ENCODE measurements at regions not wholly inside any gene's neighbourhood (a gene's known extent, or its start where the extent isn't known, plus 50 kb on each side); places are given as distances from the start of the nearest gene placed in this dataset.

DNA sequence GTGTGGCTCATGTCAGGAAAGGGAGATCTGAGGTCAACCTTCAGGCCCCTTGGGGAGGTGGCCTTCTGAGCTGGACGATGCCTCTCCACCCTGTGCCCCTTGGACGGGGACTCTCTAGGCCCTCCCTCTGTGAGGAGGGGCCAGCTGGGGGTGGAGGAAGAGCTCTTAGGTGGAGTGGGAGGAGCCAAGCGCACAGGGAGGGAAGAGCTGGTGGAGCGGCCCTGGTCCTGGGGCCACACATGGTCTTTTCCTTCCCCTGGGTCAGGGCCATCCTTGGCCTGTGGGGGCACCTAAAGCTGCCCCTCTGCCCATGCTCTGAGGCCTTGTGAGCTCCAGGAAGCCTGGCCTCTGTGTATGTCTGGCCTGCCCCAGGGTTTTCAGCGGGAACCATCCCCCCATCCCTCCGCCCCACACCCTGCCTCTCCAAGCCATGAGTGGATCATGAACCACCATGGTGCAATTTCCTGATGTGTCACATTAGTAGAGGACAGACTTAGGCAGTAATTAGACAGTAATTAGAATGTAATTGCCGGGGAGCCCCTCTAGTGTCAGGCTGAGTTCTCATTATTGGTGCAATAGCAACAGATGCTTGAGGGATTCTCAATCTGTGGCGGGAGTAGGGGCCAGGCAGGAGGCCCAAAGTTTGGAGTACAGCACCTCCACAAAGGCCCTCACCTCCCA, 63.0 kb downstream of the GLI2 start:
- no peaks in the 10 kb centered on the region for H3K27me3 ChIP-seq (ENCODE audit: control insufficient read depth, insufficient read depth, low read length)
- TF ChIP-seq, protein P1, sequence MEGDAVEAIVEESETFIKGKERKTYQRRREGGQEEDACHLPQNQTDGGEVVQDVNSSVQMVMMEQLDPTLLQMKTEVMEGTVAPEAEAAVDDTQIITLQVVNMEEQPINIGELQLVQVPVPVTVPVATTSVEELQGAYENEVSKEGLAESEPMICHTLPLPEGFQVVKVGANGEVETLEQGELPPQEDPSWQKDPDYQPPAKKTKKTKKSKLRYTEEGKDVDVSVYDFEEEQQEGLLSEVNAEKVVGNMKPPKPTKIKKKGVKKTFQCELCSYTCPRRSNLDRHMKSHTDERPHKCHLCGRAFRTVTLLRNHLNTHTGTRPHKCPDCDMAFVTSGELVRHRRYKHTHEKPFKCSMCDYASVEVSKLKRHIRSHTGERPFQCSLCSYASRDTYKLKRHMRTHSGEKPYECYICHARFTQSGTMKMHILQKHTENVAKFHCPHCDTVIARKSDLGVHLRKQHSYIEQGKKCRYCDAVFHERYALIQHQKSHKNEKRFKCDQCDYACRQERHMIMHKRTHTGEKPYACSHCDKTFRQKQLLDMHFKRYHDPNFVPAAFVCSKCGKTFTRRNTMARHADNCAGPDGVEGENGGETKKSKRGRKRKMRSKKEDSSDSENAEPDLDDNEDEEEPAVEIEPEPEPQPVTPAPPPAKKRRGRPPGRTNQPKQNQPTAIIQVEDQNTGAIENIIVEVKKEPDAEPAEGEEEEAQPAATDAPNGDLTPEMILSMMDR (IDR thresholded peaks at IDR 0.05; ENCODE audit: insufficient read depth, low read length, poor library complexity, severe bottlenecking), result no peak
- H3K36me3 ChIP-seq (ENCODE audit: control insufficient read depth, insufficient read depth, low read length), result no peaks in the 10 kb centered on the region
- no peak for DNase-seq (ENCODE audit: low read depth)
- no peak overlapping the region for H3K4me3 ChIP-seq (ENCODE audit: low read depth, low read length)

DNA sequence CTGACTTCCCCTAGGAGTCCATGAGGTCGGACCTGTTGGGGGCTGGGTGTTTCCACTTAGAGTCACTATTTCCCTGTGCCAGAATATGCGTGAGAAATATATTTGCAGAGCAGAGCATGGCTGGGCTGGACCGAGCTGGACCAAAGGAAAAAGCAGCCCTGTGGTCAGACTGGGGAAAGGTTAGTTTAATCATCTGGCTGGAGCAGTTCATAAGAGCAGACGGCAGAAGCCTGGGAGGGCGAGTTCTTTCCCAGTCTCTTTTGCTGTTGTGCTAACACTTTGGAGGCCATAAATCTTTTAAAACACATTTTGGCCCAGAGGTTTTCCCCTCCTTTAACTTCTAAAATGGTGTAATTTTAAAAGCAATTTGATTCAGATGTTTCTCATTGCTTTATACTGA, 66.5 kb downstream of the GLI2 start:
- TF ChIP-seq, protein P1 (IDR thresholded peaks at IDR 0.05; ENCODE audit: insufficient read depth, low read length, poor library complexity, severe bottlenecking), result no peak
- Histone ChIP-seq H3K4me3 (ENCODE audit: low read depth, low read length) (no peak overlapping the region), H3K36me3 (ENCODE audit: control insufficient read depth, insufficient read depth, low read length) (no peaks in the 10 kb centered on the region), H3K27me3 (ENCODE audit: control insufficient read depth, insufficient read depth, low read length) (no peaks in the 10 kb centered on the region)
- no peak for DNase-seq (ENCODE audit: low read depth)

DNA sequence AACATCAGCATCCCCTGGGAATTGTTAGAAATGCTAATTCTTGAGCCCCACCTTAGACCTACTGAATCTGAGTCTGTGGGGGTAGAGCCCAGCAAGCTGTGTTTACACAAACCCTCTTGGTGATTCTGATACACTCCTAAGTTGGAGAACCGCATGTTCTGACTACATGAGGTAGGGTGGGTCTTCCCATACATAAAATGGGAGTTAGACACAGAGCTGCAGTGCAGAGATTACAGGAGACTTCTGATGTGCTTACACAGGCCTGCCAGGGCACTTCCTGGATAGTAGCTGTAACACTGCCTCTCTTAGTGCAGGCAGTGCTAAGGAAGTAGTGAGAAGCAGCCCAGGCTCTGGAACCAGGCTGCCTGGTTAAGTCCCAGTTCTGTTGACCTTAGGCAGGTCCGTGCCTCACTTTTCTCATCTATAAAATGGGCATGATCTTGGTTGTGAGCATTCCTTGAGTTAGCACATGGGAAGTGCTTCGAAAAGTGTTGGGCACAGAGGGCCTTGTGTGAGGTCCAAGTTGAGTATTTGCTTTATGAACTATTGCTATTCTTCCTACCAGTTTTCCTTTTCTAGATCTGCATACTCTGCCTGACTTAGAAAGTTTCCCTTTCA, 67.3 kb downstream of the GLI2 start:
- no peaks in the 10 kb centered on the region for H3K27me3 ChIP-seq (ENCODE audit: control insufficient read depth, insufficient read depth, low read length)
- no peaks in the 10 kb centered on the region for H3K36me3 ChIP-seq (ENCODE audit: control insufficient read depth, insufficient read depth, low read length)
- H3K4me3 ChIP-seq (ENCODE audit: low read depth, low read length), result no peak overlapping the region
- TF ChIP-seq, protein P1 (IDR thresholded peaks at IDR 0.05; ENCODE audit: insufficient read depth, low read length, poor library complexity, severe bottlenecking), result no peak
- no peak for DNase-seq (ENCODE audit: low read depth)

DNA sequence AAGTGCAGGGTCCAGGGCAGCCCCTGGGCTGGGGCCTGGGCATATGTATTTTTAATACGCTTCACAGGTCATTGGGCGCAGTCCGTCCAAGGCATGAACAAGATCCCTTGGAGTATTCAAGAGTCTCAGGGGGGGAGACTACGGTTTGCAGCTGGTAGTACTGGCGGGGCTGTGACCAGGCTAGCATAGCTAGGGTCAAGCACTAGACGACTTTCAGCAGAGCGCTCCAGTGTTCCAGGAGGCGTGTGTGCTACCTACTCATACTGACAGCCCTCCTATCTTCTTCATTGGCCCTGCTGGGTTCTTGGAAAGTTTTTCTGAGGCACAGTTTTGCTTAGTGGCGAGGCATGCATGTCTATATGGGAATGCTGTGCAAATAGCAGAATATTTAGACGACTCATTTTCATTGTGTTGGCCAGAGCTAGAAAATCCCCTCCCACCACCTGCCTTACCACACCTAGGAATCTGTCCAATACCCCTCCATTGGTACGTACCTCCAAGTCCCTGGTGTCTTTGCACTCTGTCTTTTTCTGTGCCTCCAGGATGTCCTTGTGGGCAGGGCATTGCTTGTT, 68.2 kb downstream of the GLI2 start:
- H3K27me3 ChIP-seq (ENCODE audit: control insufficient read depth, insufficient read depth, low read length), result no peaks in the 10 kb centered on the region
- TF ChIP-seq, protein P1 (IDR thresholded peaks at IDR 0.05; ENCODE audit: insufficient read depth, low read length, poor library complexity, severe bottlenecking), result no peak
- no peak overlapping the region for H3K4me3 ChIP-seq (ENCODE audit: low read depth, low read length)
- no peak for DNase-seq (ENCODE audit: low read depth)
- no peaks in the 10 kb centered on the region for H3K36me3 ChIP-seq (ENCODE audit: control insufficient read depth, insufficient read depth, low read length)

DNA sequence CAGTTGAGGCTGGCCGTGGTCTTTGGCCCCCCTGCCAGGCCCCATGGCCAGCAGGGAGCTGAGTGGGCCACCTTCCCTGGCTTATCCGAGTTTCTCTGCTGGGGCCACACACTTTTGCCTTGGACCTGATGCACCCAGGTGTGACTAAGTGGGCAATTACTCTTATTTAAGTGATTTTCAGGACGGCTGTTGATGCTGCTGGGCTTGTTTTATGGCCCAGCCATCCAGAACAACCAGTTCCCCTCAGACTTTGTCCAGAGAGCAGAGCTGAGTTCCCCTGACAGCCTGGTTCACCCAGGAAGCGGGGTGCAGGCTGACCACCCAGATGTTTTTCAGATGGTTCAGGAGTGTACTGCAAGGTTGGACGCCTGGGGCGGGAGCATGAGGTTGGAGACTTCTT, 68.8 kb downstream of the GLI2 start:
- TF ChIP-seq, protein P1 (IDR thresholded peaks at IDR 0.05; ENCODE audit: insufficient read depth, low read length, poor library complexity, severe bottlenecking), result no peak

More for the DNA sequence above, 68.8 kb downstream of the GLI2 start:
- Histone ChIP-seq H3K4me3 (ENCODE audit: low read depth, low read length) (no peak overlapping the region), H3K27me3 (ENCODE audit: control insufficient read depth, insufficient read depth, low read length) (no peaks in the 10 kb centered on the region), H3K36me3 (ENCODE audit: control insufficient read depth, insufficient read depth, low read length) (no peaks in the 10 kb centered on the region)
- no peak for DNase-seq (ENCODE audit: low read depth)

Measured in kidney epithelial cell (primary cell).